WTC11 (cell line): ENCODE measurements at regions not wholly inside any gene's neighbourhood (a gene's known extent, or its start where the extent isn't known, plus 50 kb on each side); places are given as distances from the start of the nearest gene placed in this dataset.

ENCODE experiments used
- ATAC-seq: fragments of 200-7000 bp; cut with Tn5 transposase; 2 replicates; pipeline ENCODE4 v1.10.0; 2021; ENCODE audit warnings: mild to moderate bottlenecking, moderate library complexity
- CTCF ChIA-PET: fragments of 300-600 bp; sonication (Branson Sonifier 250); formaldehyde crosslinking; loops from one replicate; lab custom pipeline; 2021; ENCODE audit warnings: antibody characterized with exemption; lab: Charles Lee
- POLR2A ChIA-PET: fragments of 350-600 bp; sonication (Branson Sonifier 250); formaldehyde crosslinking; loops from one replicate; lab custom pipeline; 2021; ENCODE audit warnings: antibody characterized with exemption; lab: Charles Lee
- DNase-seq: peaks from one replicate; pipeline ENCODE4 v3.0.0; 2021; ENCODE audit warnings: low spot score
- H3K27ac Mint-ChIP-seq: 2 replicates; pipeline ENCODE4 v1.8.0; 2021; ENCODE audit warnings: mixed read lengths
- H3K27me3 Mint-ChIP-seq: 2 replicates; pipeline ENCODE4 v1.8.0; 2021; ENCODE audit warnings: low read depth, mild to moderate bottlenecking, moderate library complexity, mixed read lengths
- H3K36me3 Mint-ChIP-seq: 2 replicates; pipeline ENCODE4 v1.8.0; 2021; ENCODE audit warnings: mixed read lengths
- H3K4me1 Mint-ChIP-seq: 2 replicates; pipeline ENCODE4 v1.8.0; 2022; ENCODE audit warnings: mixed read lengths
- H3K4me3 Mint-ChIP-seq: 2 replicates; pipeline ENCODE4 v1.8.0; 2021; ENCODE audit warnings: mild to moderate bottlenecking, moderate library complexity, mixed read lengths
- H3K9me3 Mint-ChIP-seq: 2 replicates; pipeline ENCODE4 v1.8.0; 2021; ENCODE audit warnings: mixed read lengths
- ATF6 ChIP-seq: sonication (generic); formaldehyde crosslinking; IDR thresholded peaks from 2 replicates; pipeline ENCODE4 v1.8.1; 2023; ENCODE audit warnings: mild to moderate bottlenecking, missing genetic modification reagents
- EMX1 ChIP-seq: fragments of 250-450 bp; sonication (Bioruptor Pico); IDR thresholded peaks from 2 replicates; pipeline ENCODE4 v1.8.0; 2021; ENCODE audit warnings: mild to moderate bottlenecking
- ESRRA ChIP-seq: sonication (generic); formaldehyde crosslinking; IDR thresholded peaks from 2 replicates; pipeline ENCODE4 v1.8.1; 2022; ENCODE audit warnings: mild to moderate bottlenecking, missing genetic modification reagents, borderline replicate concordance
- ETV6 ChIP-seq: sonication (generic); formaldehyde crosslinking; IDR thresholded peaks from 2 replicates; pipeline ENCODE4 v1.8.1; 2022; ENCODE audit warnings: mild to moderate bottlenecking, missing genetic modification reagents
- FOXJ3 ChIP-seq: sonication (generic); formaldehyde crosslinking; IDR thresholded peaks from 2 replicates; pipeline ENCODE4 v1.9.0; 2021; ENCODE audit warnings: missing genetic modification reagents, mild to moderate bottlenecking, borderline replicate concordance
- GABPB1 ChIP-seq: sonication (generic); formaldehyde crosslinking; IDR thresholded peaks from 2 replicates; pipeline ENCODE4 v1.8.1; 2023; ENCODE audit warnings: mild to moderate bottlenecking, missing genetic modification reagents
- GRHL2 ChIP-seq: fragments of 250-450 bp; sonication (Bioruptor Pico); IDR thresholded peaks from 2 replicates; pipeline ENCODE4 v1.8.0; 2022; ENCODE audit warnings: mild to moderate bottlenecking, moderate library complexity; ENCODE audit not compliant: insufficient replicate concordance, severe bottlenecking
- GTF2I ChIP-seq: fragments of 250-450 bp; sonication (Bioruptor Pico); conservative IDR thresholded peaks from 2 replicates; pipeline ENCODE4 v1.4.0; 2021; ENCODE audit warnings: mild to moderate bottlenecking
- HMGA2 ChIP-seq: fragments of 250-450 bp; sonication (Bioruptor Pico); IDR thresholded peaks from 2 replicates; pipeline ENCODE4 v1.4.0; 2021; ENCODE audit warnings: mild to moderate bottlenecking, moderate library complexity
- IRF2 ChIP-seq: sonication (generic); formaldehyde crosslinking; IDR thresholded peaks from 2 replicates; pipeline ENCODE4 v1.8.0; 2022; ENCODE audit warnings: low read depth, missing genetic modification reagents, borderline replicate concordance
- RELA ChIP-seq: sonication (generic); formaldehyde crosslinking; IDR thresholded peaks from 2 replicates; pipeline ENCODE4 v1.8.1; 2022; ENCODE audit warnings: missing genetic modification reagents, mild to moderate bottlenecking, borderline replicate concordance
- SMAD4 ChIP-seq: sonication (generic); formaldehyde crosslinking; IDR thresholded peaks from 2 replicates; pipeline ENCODE4 v1.8.0; 2022; ENCODE audit warnings: mild to moderate bottlenecking, missing genetic modification reagents
- STAT6 ChIP-seq: sonication (generic); formaldehyde crosslinking; conservative IDR thresholded peaks from 2 replicates; pipeline ENCODE4 v1.8.1; 2023; ENCODE audit warnings: mild to moderate bottlenecking, low read depth, missing genetic modification reagents, moderate library complexity
- TP53 ChIP-seq: sonication (generic); formaldehyde crosslinking; IDR thresholded peaks from 2 replicates; pipeline ENCODE4 v1.8.1; 2023; ENCODE audit warnings: mild to moderate bottlenecking, missing genetic modification reagents
- ZBTB21 ChIP-seq: sonication (generic); formaldehyde crosslinking; IDR thresholded peaks from 2 replicates; pipeline ENCODE4 v1.8.1; 2023; ENCODE audit warnings: mild to moderate bottlenecking, missing genetic modification reagents, borderline replicate concordance
- ZNF219 ChIP-seq: sonication (generic); formaldehyde crosslinking; IDR thresholded peaks from 2 replicates; pipeline ENCODE4 v1.8.0; 2023; ENCODE audit warnings: missing genetic modification reagents, mild to moderate bottlenecking, borderline replicate concordance
- ZNF263 ChIP-seq: sonication (generic); formaldehyde crosslinking; IDR thresholded peaks from 2 replicates; pipeline ENCODE4 v1.8.1; 2022; ENCODE audit warnings: low read depth, mild to moderate bottlenecking, moderate library complexity, missing genetic modification reagents
- ZNF317 ChIP-seq: sonication (generic); formaldehyde crosslinking; IDR thresholded peaks from 2 replicates; pipeline ENCODE4 v1.8.1; 2023; ENCODE audit warnings: low read depth, mild to moderate bottlenecking, moderate library complexity, missing genetic modification reagents, borderline replicate concordance
- ZNF532 ChIP-seq: fragments of 250-450 bp; sonication (Bioruptor Pico); IDR thresholded peaks from 2 replicates; pipeline ENCODE4 v1.9.0; 2021; ENCODE audit warnings: mild to moderate bottlenecking, borderline replicate concordance
- ZNF671 ChIP-seq: fragments of 250-450 bp; sonication (Bioruptor Pico); IDR thresholded peaks from 2 replicates; pipeline ENCODE4 v1.8.0; 2021; ENCODE audit warnings: mild to moderate bottlenecking

- H3K36me3 Mint-ChIP-seq, result no peaks in the 10 kb centered on the region
- no peak overlapping the region for H3K4me3 Mint-ChIP-seq
- ATAC-seq, result no peak
- peaks cover 20% of the 10 kb centered on the region for H3K4me1 Mint-ChIP-seq
- DNase-seq, result no peak
- ChIA-PET CTCF (interaction anchor here (1.4 kb wide), 1 partner anchor 240 kb away, joined by 3 read pairs; no protein-coding TSS in a partner anchor), POLR2A (no interaction called here)
- TF ChIP-seq ETV6 (CRISPR knock-in tag) (no peak), GRHL2 (CRISPR knock-in tag) (no peak), SMAD4 (CRISPR knock-in tag) (no peak), ZNF671 (CRISPR knock-in tag) (no peak), STAT6 (CRISPR knock-in tag) (no peak), ZNF219 (no peak), HMGA2 (CRISPR knock-in tag) (no peak), ZBTB21 (CRISPR knock-in tag) (no peak), IRF2 (no peak), ATF6 (CRISPR knock-in tag) (no peak), GTF2I (CRISPR knock-in tag) (no peak), TP53 (CRISPR knock-in tag) (no peak), EMX1 (no peak), ZNF317 (no peak), FOXJ3 (no peak), GABPB1 (CRISPR knock-in tag) (no peak)
- peaks cover 2% of the 10 kb centered on the region; the same call in 1 of the 2 replicates for H3K27me3 Mint-ChIP-seq
- peaks cover 16% of the 10 kb centered on the region for H3K9me3 Mint-ChIP-seq
- H3K27ac Mint-ChIP-seq, result no peak overlapping the region; the same call in 1 of the 2 replicates
These were observed 281.6 kb upstream of the ZNF32 start for GRCh38 chr10:43930243-43930642.

- Mint-ChIP-seq H3K4me1 (peaks cover 20% of the 10 kb centered on the region), H3K9me3 (peaks cover 13% of the 10 kb centered on the region), H3K27ac (no peak overlapping the region), H3K27me3 (peaks cover 2% of the 10 kb centered on the region; the same call in 1 of the 2 replicates), H3K4me3 (no peak overlapping the region), H3K36me3 (no peaks in the 10 kb centered on the region)
- no peak for TF ChIP-seq ZNF263 (CRISPR knock-in tag)
- TF ChIP-seq ESRRA (CRISPR knock-in tag), result no peak
- no peak for TF ChIP-seq RELA (CRISPR knock-in tag)
- no peak for TF ChIP-seq ZNF532
- ChIA-PET POLR2A (no interaction called here), CTCF (no interaction called here)
- DNase-seq (no peak), ATAC-seq (no peak)
These were observed 280.4 kb upstream of the ZNF32 start for GRCh38 chr10:43929122-43929521.
